K562 (cell line): ENCODE measurements at regions not wholly inside any gene's neighbourhood (a gene's known extent, or its start where the extent isn't known, plus 50 kb on each side); places are given as distances from the start of the nearest gene placed in this dataset.

Source experiments
- ATAC-seq: fragments of 200-7000 bp; cut with Tn5 transposase; 3 replicates; pipeline ENCODE4 v1.9.1; 2020; ENCODE audit warnings: moderate library complexity
- BruUV-seq: library from RNA; stranded (reverse); fragments of 400-500 nt; replicated peaks from 2 replicates; lab custom pipeline; 2021; lab: Mats Ljungman, UMichigan
- CTCF ChIA-PET: fragments of 300-600 bp; formaldehyde crosslinking; extraction: SDS; loops from one replicate; lab custom pipeline; 2021; ENCODE audit warnings: low intra/inter-chr PET ratio; lab: Yijun Ruan, JAX
- POLR2A ChIA-PET: fragments of 300-600, 350-650 bp; sonication (Branson Sonifier 250); formaldehyde crosslinking; extraction: SDS; loops from one replicate; lab custom pipeline; 2021; ENCODE audit warnings: antibody characterized with exemption, inconsistent platforms; lab: Yijun Ruan, JAX
- DNase-seq, 4 experiments: peaks; one replicate each; pipeline versions ENCODE4 v3.0.0 to v3.0.0-alpha.2; 2011 to 2018; ENCODE audit warnings: low spot score in 3 of 4, mixed read lengths in 3 of 4; ENCODE audit errors: extremely low read depth in 1 of 4
- FAIRE-seq: peaks from 2 replicates; lab custom pipeline; 2011; peaks lifted over from hg19 to GRCh38; lab: Jason Lieb, UNC
- H2AFZ ChIP-seq: 2 replicates; pipeline ENCODE4 v1.6.0; 2011; ENCODE audit warnings: low read depth, low read length, control low read depth, inconsistent platforms
- H3K27ac ChIP-seq: fragments of 200-600 bp; 3 replicates; pipeline ENCODE4 v1.8.0; 2011; ENCODE audit warnings: low read depth, mild to moderate bottlenecking, control low read depth, inconsistent platforms, low read length, moderate library complexity, mixed read lengths; ENCODE audit errors: extremely low read depth
- H3K27me3 ChIP-seq, 2 experiments: fragments of 300-600 bp in 1 of 2; 2 replicates in 1 of 2; 3 replicates in 1 of 2; pipeline versions ENCODE4 v1.6.0 to v1.8.0; 2011; ENCODE audit warnings: inconsistent platforms in 2 of 2, low read length in 2 of 2, mild to moderate bottlenecking in 1 of 2, mixed read lengths in 1 of 2, moderate library complexity in 1 of 2; ENCODE audit not compliant: control insufficient read depth in 2 of 2, insufficient read depth in 2 of 2
- H3K36me3 ChIP-seq: fragments of 300-600 bp; 3 replicates; pipeline ENCODE4 v1.8.0; 2011; ENCODE audit warnings: mild to moderate bottlenecking, low read length, inconsistent platforms; ENCODE audit not compliant: control insufficient read depth, insufficient read depth
- H3K4me1 ChIP-seq, 2 experiments: fragments of 200-600 bp in 1 of 2; replicated peaks in 1 of 2; 2 replicates in 1 of 2; 3 replicates in 1 of 2; pipeline versions ENCODE4 v1.5.1 to v1.8.0; 2011; ENCODE audit warnings: inconsistent platforms in 2 of 2, low read length in 2 of 2, mild to moderate bottlenecking in 1 of 2, mixed read lengths in 1 of 2, moderate library complexity in 1 of 2; ENCODE audit not compliant: control insufficient read depth in 2 of 2, insufficient read depth in 2 of 2
- H3K4me2 ChIP-seq: 2 replicates; pipeline ENCODE4 v1.6.1; 2011; ENCODE audit warnings: low read length, control low read depth, inconsistent platforms, mixed read lengths; ENCODE audit not compliant: insufficient read depth
- H3K4me3 ChIP-seq: fragments of 200-600 bp; sonication (generic), shearing (Covaris generic); 2 replicates; pipeline ENCODE4 v1.5.1; 2016; ENCODE audit warnings: control low read depth, inconsistent platforms
- H3K79me2 ChIP-seq: fragments of 200-600 bp; 3 replicates; pipeline ENCODE4 v1.8.0; 2011; ENCODE audit warnings: low read length, inconsistent platforms; ENCODE audit not compliant: control insufficient read depth, insufficient read depth
- H3K9ac ChIP-seq, 2 experiments: 2 replicates each; pipeline versions ENCODE4 v1.6.0 to v1.6.1; 2011; ENCODE audit warnings: low read depth in 2 of 2, low read length in 2 of 2, control low read depth in 1 of 2, inconsistent platforms in 1 of 2, mild to moderate bottlenecking in 1 of 2, mixed read lengths in 1 of 2; ENCODE audit not compliant: insufficient read depth in 1 of 2
- H3K9me1 ChIP-seq: one replicate; pipeline ENCODE4 v1.6.0; 2011; ENCODE audit warnings: inconsistent platforms, mild to moderate bottlenecking, low read length, moderate library complexity; ENCODE audit not compliant: control insufficient read depth, insufficient read depth
- H3K9me3 ChIP-seq: replicated peaks from 2 replicates; pipeline ENCODE4 v1.5.1; 2011; ENCODE audit warnings: low read depth, low read length, inconsistent platforms; ENCODE audit not compliant: control insufficient read depth, insufficient read depth
- H4K20me1 ChIP-seq: replicated peaks from 2 replicates; pipeline ENCODE4 v1.6.1; 2011; ENCODE audit warnings: low read length, inconsistent platforms, mixed read lengths; ENCODE audit not compliant: control insufficient read depth, insufficient read depth
- ATF6 ChIP-seq: sonication (generic); formaldehyde crosslinking; IDR thresholded peaks from 2 replicates; pipeline ENCODE4 v1.4.0; 2020; ENCODE audit warnings: mild to moderate bottlenecking, missing genetic modification reagents
- CBX8 ChIP-seq: fragments of 200-600 bp; sonication (generic); IDR thresholded peaks from 2 replicates; pipeline ENCODE4 v1.6.1; 2012; ENCODE audit warnings: borderline replicate concordance, mixed run types, low read depth, mild to moderate bottlenecking, moderate library complexity, mixed read lengths, low read length, control low read depth, inconsistent platforms; ENCODE audit not compliant: poor library complexity, severe bottlenecking; ENCODE audit errors: extremely low read depth
- CEBPG ChIP-seq, 3 experiments: fragments of 200-800 bp in 1 of 3; sonication (Bioruptor generic) in 1 of 3; sonication (generic) in 1 of 3; formaldehyde crosslinking in 1 of 3; IDR thresholded peaks in 2 of 3; conservative IDR thresholded peaks in 1 of 3; 2 replicates each; pipeline versions ENCODE4 v1.6.1 to v1.8.0; 2016 to 2022; ENCODE audit warnings: missing compliant biosample characterization in 2 of 3, missing genetic modification characterization in 2 of 3, mild to moderate bottlenecking in 1 of 3, missing genetic modification reagents in 1 of 3
- COPS2 ChIP-seq: fragments of 450-650 bp; conservative IDR thresholded peaks from 2 replicates; pipeline ENCODE4 v1.6.1; 2016; ENCODE audit warnings: mild to moderate bottlenecking, moderate library complexity
- DPF2 ChIP-seq: fragments of 450-650 bp; IDR thresholded peaks from 2 replicates; pipeline ENCODE4 v1.6.1; 2016
- NFIX ChIP-seq: fragments of 250-450 bp; sonication (Bioruptor Pico); IDR thresholded peaks from 2 replicates; pipeline ENCODE4 v1.4.0; 2020; ENCODE audit warnings: low read depth, mild to moderate bottlenecking, moderate library complexity
- OTX1 ChIP-seq: fragments of 450-650 bp; formaldehyde crosslinking; IDR thresholded peaks from 2 replicates; pipeline ENCODE4 v1.4.0; 2022; ENCODE audit warnings: mild to moderate bottlenecking
- PRDM10 ChIP-seq: fragments of 450-650 bp; IDR thresholded peaks from 2 replicates; pipeline ENCODE4 v1.6.1; 2018; ENCODE audit not compliant: partially characterized antibody
- PURB ChIP-seq: sonication (generic); formaldehyde crosslinking; IDR thresholded peaks from 2 replicates; pipeline ENCODE4 v1.9.0; 2021; ENCODE audit warnings: low read depth, mild to moderate bottlenecking, missing genetic modification reagents
- TCF15 ChIP-seq: fragments of 250-450 bp; sonication (Bioruptor Pico); IDR thresholded peaks from 2 replicates; pipeline ENCODE4 v1.8.0; 2022; ENCODE audit warnings: moderate library complexity, mild to moderate bottlenecking, inconsistent platforms
- XRCC4 ChIP-seq: IDR thresholded peaks from one replicate; pipeline ENCODE4 v1.6.1; 2011; ENCODE audit not compliant: insufficient read depth, insufficient read length; ENCODE audit errors: extremely low read depth
- ZBTB8A ChIP-seq: fragments of 450-650 bp; IDR thresholded peaks from 2 replicates; pipeline ENCODE4 v1.6.1; 2018; ENCODE audit warnings: mild to moderate bottlenecking, moderate library complexity; ENCODE audit not compliant: partially characterized antibody
- ZC3H4 ChIP-seq: sonication (generic); formaldehyde crosslinking; IDR thresholded peaks from 2 replicates; pipeline ENCODE4 v1.9.0; 2021; ENCODE audit warnings: missing genetic modification reagents, borderline replicate concordance
- ZNF274 ChIP-seq: IDR thresholded peaks from 2 replicates; pipeline ENCODE4 v1.6.1; 2011; ENCODE audit warnings: low read depth, mild to moderate bottlenecking, low read length, moderate library complexity, borderline replicate concordance
- ZNF324 ChIP-seq: fragments of 250-450 bp; sonication (Bioruptor Pico); IDR thresholded peaks from 2 replicates; pipeline ENCODE4 v1.4.0; 2020; ENCODE audit warnings: mild to moderate bottlenecking
- ZNF551 ChIP-seq: fragments of 250-450 bp; sonication (Bioruptor Pico); IDR thresholded peaks from 2 replicates; pipeline ENCODE4 v1.5.0; 2021; ENCODE audit warnings: mild to moderate bottlenecking, moderate library complexity
- ZNF695 ChIP-seq: fragments of 450-650 bp; formaldehyde crosslinking; IDR thresholded peaks from 2 replicates; pipeline ENCODE4 v1.4.0; 2020; ENCODE audit warnings: mild to moderate bottlenecking, moderate library complexity
- WGBS: fragments of 100-300 bp; shearing (Covaris generic); methylation state at CpG from one replicate; pipeline ENCODE4 v1.1.6; 2016; ENCODE audit warnings: low coverage, mixed read lengths; ENCODE audit not compliant: insufficient coverage; ENCODE audit errors: missing lambda C conversion rate; 5-methylcytosine and 5-hydroxymethylcytosine counted together
- in situ Hi-C: fragments of 300-500 bp; cut with MboI; formaldehyde crosslinking; loops from 4 replicates; pipeline ENCODE4 v1.15.0; 2018; ENCODE audit warnings: inconsistent platforms, mixed read lengths
- intact Hi-C: fragments of 100-400 bp; cut with micrococcal nuclease; formaldehyde crosslinking; loops from 2 replicates; pipeline ENCODE4 v1.14.2; 2022

GRCh38 chr5:133892306-133892705 is 76.1 kb downstream of the C5orf15 start:
- FAIRE-seq, result no peak
- H3K9me1 ChIP-seq, result no peaks in the 10 kb centered on the region
- H3K4me2 ChIP-seq, result no peak overlapping the region
- peaks cover 5 to 9% of the 10 kb centered on the region in 2 experiments; a peak in 4 of 5 replicates for H3K4me1 ChIP-seq
- H3K27ac ChIP-seq, result no peak overlapping the region
- no peak for DNase-seq
- ChIA-PET CTCF (interaction anchor here (0.5 kb wide), 1 partner anchor 44 kb away, joined by 6 read pairs; no protein-coding TSS in a partner anchor), POLR2A (interaction anchor here (0.6 to 1.9 kb wide), 2 partner anchors 9 to 62 kb away, joined by 3 to 5 read pairs; no protein-coding TSS in a partner anchor)
- no peaks in the 10 kb centered on the region for H3K79me2 ChIP-seq
- H4K20me1 ChIP-seq, result no peaks in the 10 kb centered on the region
- peaks cover 2 to 5% of the 10 kb centered on the region in 2 experiments; a peak in 3 of 5 replicates for H3K27me3 ChIP-seq
- ATAC-seq, result no peak
- intact Hi-C loops (no loop called here), in situ Hi-C loops (no loop called here)
- no peaks in the 10 kb centered on the region for H3K36me3 ChIP-seq
- H3K9me3 ChIP-seq, result no peaks in the 10 kb centered on the region
- no peak overlapping the region for H2AFZ ChIP-seq
- BruUV-seq, result no TSS peak
- no peak overlapping the region for H3K4me3 ChIP-seq
- H3K9ac ChIP-seq, result no peak overlapping the region
- WGBS, result 0% methylated on average over 1 of the region's 1 CpG
- TF ChIP-seq ZNF324 (CRISPR knock-in tag), result no peak
- no peak for TF ChIP-seq ATF6 (CRISPR knock-in tag)
- TF ChIP-seq OTX1, result no peak
- TF ChIP-seq ZNF695 (CRISPR knock-in tag), result no peak
- no peak for TF ChIP-seq PRDM10
- no peak for TF ChIP-seq TCF15 (CRISPR knock-in tag)
- no peak for TF ChIP-seq ZNF551 (CRISPR knock-in tag)
- no peak for TF ChIP-seq CEBPG (CRISPR knock-in tag; IDR thresholded peaks at IDR 0.05)
- no peak for TF ChIP-seq CEBPG (tag; conservative IDR thresholded peaks at IDR 0.05 in 1 of 2, IDR thresholded peaks at IDR 0.05 in 1 of 2)
- TF ChIP-seq NFIX (CRISPR knock-in tag), result no peak
- TF ChIP-seq COPS2, result no peak
- TF ChIP-seq CBX8, result no peak
- TF ChIP-seq PURB (CRISPR knock-in tag), result no peak
- TF ChIP-seq ZBTB8A, result no peak
- TF ChIP-seq DPF2, result no peak
- no peak for TF ChIP-seq ZC3H4 (CRISPR knock-in tag)
- TF ChIP-seq XRCC4, result no peak
- TF ChIP-seq ZNF274, result no peak
